ENCODE measurements at regions not wholly inside any gene's neighbourhood (a gene's known extent, or its start where the extent isn't known, plus 50 kb on each side); places are given as distances from the start of the nearest gene placed in this dataset.

- DNase-seq, result no peak
- Histone ChIP-seq H3K27me3 (ENCODE audit: control insufficient read depth, insufficient read depth, low read length) (no peaks in the 10 kb centered on the region), H2AK5ac (ENCODE audit: low read depth, low read length) (no peak overlapping the region), H2BK20ac (ENCODE audit: low read depth, low read length) (no peak overlapping the region), H2AK9ac (replicated peaks; ENCODE audit: low read depth, low read length, poor library complexity) (no peak overlapping the region), H3K56ac (ENCODE audit: extremely low read depth, insufficient read depth, low read length) (no peak overlapping the region), H2BK5ac (ENCODE audit: low read depth, low read length, poor library complexity, severe bottlenecking) (no peak overlapping the region), H3K4me3 (ENCODE audit: insufficient read depth, low read depth, low read length) (no peak overlapping the region), H3K18ac (ENCODE audit: low read depth, low read length) (no peak overlapping the region), H4K20me1 (ENCODE audit: insufficient read depth, low read length) (no peaks in the 10 kb centered on the region), H3K14ac (replicated peaks; ENCODE audit: low read depth, low read length) (no peak overlapping the region), H3K23ac (ENCODE audit: low read depth, low read length) (no peak overlapping the region), H2AFZ (replicated peaks; ENCODE audit: low read length, poor library complexity) (no peak overlapping the region), H3K4me1 (ENCODE audit: control insufficient read depth, insufficient read depth, low read length) (no peaks in the 10 kb centered on the region), H3K27ac (ENCODE audit: insufficient read depth, low read length) (no peak overlapping the region), H4K5ac (ENCODE audit: low read depth, low read length) (no peak overlapping the region), H2BK120ac (ENCODE audit: low read depth, low read length) (no peak overlapping the region), H3K9me1 (ENCODE audit: insufficient read depth, low read length) (no peaks in the 10 kb centered on the region), H2BK15ac (ENCODE audit: low read depth, low read length) (no peak overlapping the region), H3K9ac (ENCODE audit: low read depth, low read length) (no peak overlapping the region), H4K8ac (ENCODE audit: low read depth in 2 of 2, low read length in 2 of 2) (no peak overlapping the region), H3K9me3 (ENCODE audit: control insufficient read depth, insufficient read depth, low read length) (no peaks in the 10 kb centered on the region), H3K4ac (ENCODE audit: low read depth, low read length) (no peak overlapping the region), H3K79me1 (ENCODE audit: low read depth in 1 of 2, low read length in 2 of 2) (no peaks in the 10 kb centered on the region), H3K36me3 (ENCODE audit: control insufficient read depth, insufficient read depth, low read length) (no peaks in the 10 kb centered on the region), H4K91ac (ENCODE audit: insufficient read depth, low read depth, low read length) (no peak overlapping the region), H3K4me2 (ENCODE audit: low read depth, low read length) (no peak overlapping the region)
- TF ChIP-seq RFX5 (IDR thresholded peaks at IDR 0.05; ENCODE audit: low read depth, low read length), result no peak
- TF ChIP-seq MAFK (IDR thresholded peaks at IDR 0.05; ENCODE audit: low read depth, low read length), result peak; percentile 44
- TF ChIP-seq CEBPB (IDR thresholded peaks at IDR 0.05; ENCODE audit: low read depth, low read length), result no peak
- no peak for TF ChIP-seq ELK1 (IDR thresholded peaks at IDR 0.05; ENCODE audit: borderline replicate concordance, low read depth, low read length)
- TF ChIP-seq POLR2A (IDR thresholded peaks at IDR 0.05; ENCODE audit: low read depth, low read length), result no peak
- no peak for ATAC-seq (ENCODE audit: low read depth)
- ChIA-PET POLR2A (ENCODE audit: unreplicated experiment) (no interaction called here), CTCF (interaction anchor here (0.6 kb wide), 1 partner anchor 15 kb away, joined by 3 read pairs; no protein-coding TSS in a partner anchor)
- no CpG with 5 or more reads among the region's 7 CpGs for WGBS, 2 experiments (ENCODE audit: extremely low coverage in 2 of 2, insufficient read length in 1 of 2)
- dilution Hi-C loops (cut with HindIII; ENCODE audit: low sequenced_read_pairs, unreplicated experiment) (no loop called here), in situ Hi-C loops (cut with MboI; ENCODE audit: low sequenced_read_pairs) (no loop called here), intact Hi-C loops (cut with micrococcal nuclease) (no loop called here)
- no TSS peak for BruUV-seq (replicated peaks)
These were observed 384.2 kb downstream of the EFNA5 start for GRCh38 chr5:107286447-107287098.

Measured in IMR-90 (cell line).